Fibroblast of skin of scalp (primary cell): ENCODE measurements at regions not wholly inside any gene's neighbourhood (a gene's known extent, or its start where the extent isn't known, plus 50 kb on each side); places are given as distances from the start of the nearest gene placed in this dataset.
A peak's percentile ranks its signal among the peaks of the same experiment; 100 is the strongest.
"Not testable (repeated sequence)": the region's sequence is repeated elsewhere in the genome, so short reads cannot be mapped to it uniquely, and the experiment has no call there.

Source experiments
- DNase-seq: peaks from one replicate; pipeline ENCODE4 v3.0.0-alpha.2; 2013

- no peak for DNase-seq
Observed at GRCh38 chr6:16822975-16823717, 61.9 kb upstream of the ATXN1 start.

GRCh38 chr6:16822529-16822928, 61.3 kb upstream of the ATXN1 start:
- no peak for DNase-seq

- no peak for DNase-seq
Observed at GRCh38 chr6:16821834-16822264, 60.6 kb upstream of the ATXN1 start.

- DNase-seq, result not testable (repeated sequence)
Observed at GRCh38 chr6:16820262-16820661, 59.0 kb upstream of the ATXN1 start.

- DNase-seq, result peak; percentile 31
Observed at GRCh38 chr6:16819752-16820151, 58.5 kb upstream of the ATXN1 start.

- no peak for DNase-seq
Observed at GRCh38 chr6:16818992-16819626, 57.8 kb upstream of the ATXN1 start.

GRCh38 chr6:16817594-16817993, 56.3 kb upstream of the ATXN1 start:
- DNase-seq, result no peak

- DNase-seq, result no peak
Observed at GRCh38 chr6:16816891-16817290, 55.6 kb upstream of the ATXN1 start.

GRCh38 chr6:16812993-16813392, 51.7 kb upstream of the ATXN1 start:
- no peak for DNase-seq

GRCh38 chr6:16811277-16811979, 50.2 kb upstream of the ATXN1 start:
- no peak for DNase-seq
